HCT116 (cell line): ENCODE measurements at regions not wholly inside any gene's neighbourhood (a gene's known extent, or its start where the extent isn't known, plus 50 kb on each side); places are given as distances from the start of the nearest gene placed in this dataset.

Experiments used
- ATAC-seq: fragments of 200-7000 bp; cut with Tn5 transposase; 2 replicates; pipeline ENCODE4 v1.9.1; 2020; ENCODE audit warnings: mild to moderate bottlenecking, moderate library complexity
- BruUV-seq: library from RNA; stranded (reverse); fragments of 400-500 nt; replicated peaks from 2 replicates; lab custom pipeline; 2021; lab: Mats Ljungman, UMichigan
- CTCF ChIA-PET: fragments of 300-600 bp; sonication (Branson Sonifier 250); formaldehyde crosslinking; loops from one replicate; lab custom pipeline; 2021; ENCODE audit warnings: antibody characterized with exemption; lab: Charles Lee
- POLR2A ChIA-PET: fragments of 300-600, 350-600 bp; sonication (Branson Sonifier 250); formaldehyde crosslinking; loops from one replicate; lab custom pipeline; 2021; ENCODE audit warnings: antibody characterized with exemption; lab: Charles Lee
- RAD21 ChIA-PET, 2 experiments: fragments of 300-600 bp; sonication (Branson Sonifier 250); formaldehyde crosslinking; loops; one replicate each; lab custom pipeline; 2023; ENCODE audit warnings: low total read pairs in 2 of 2; ENCODE audit not compliant: uncharacterized antibody in 2 of 2, unreplicated experiment in 2 of 2, low non-redundant PET in 1 of 2; lab: Charles Lee
- DNase-seq: peaks from one replicate; pipeline ENCODE4 v3.0.0-alpha.2; 2010; ENCODE audit warnings: low read depth, low spot score
- H2AFZ ChIP-seq: fragments of 200-600 bp; shearing (Covaris generic), sonication (generic); 2 replicates; pipeline ENCODE4 v1.6.1; 2017; ENCODE audit warnings: low read depth, mixed run types, mixed read lengths, antibody characterized with exemption, low read length; ENCODE audit not compliant: poor library complexity, severe bottlenecking
- H3K27ac ChIP-seq: 2 replicates; pipeline ENCODE4 v1.5.1; 2012; ENCODE audit warnings: low read depth, low read length
- H3K27me3 ChIP-seq: fragments of 200-600 bp; sonication (generic); 2 replicates; pipeline ENCODE4 v1.6.1; 2016; ENCODE audit warnings: mixed run types, low read length, mixed read lengths; ENCODE audit not compliant: insufficient read depth
- H3K36me3 ChIP-seq, 2 experiments: fragments of 200-500 bp in 1 of 2; fragments of 200-600 bp in 1 of 2; sonication (Bioruptor generic) in 1 of 2; sonication (generic) in 1 of 2; 2 replicates each; pipeline versions ENCODE4 v1.5.1 to v1.6.1; 2014 to 2016; ENCODE audit warnings: low read length in 2 of 2, inconsistent platforms in 1 of 2, mixed read lengths in 1 of 2, mixed run types in 1 of 2; ENCODE audit not compliant: insufficient read depth in 2 of 2, control insufficient read depth in 1 of 2
- H3K4me1 ChIP-seq, 2 experiments: fragments of 200-600 bp in 1 of 2; sonication (generic) in 1 of 2; 2 replicates each; pipeline versions ENCODE4 v1.5.1 to v1.6.1; 2012 to 2017; ENCODE audit warnings: low read length in 2 of 2, inconsistent platforms in 1 of 2, mild to moderate bottlenecking in 1 of 2, mixed read lengths in 1 of 2, mixed run types in 1 of 2, moderate library complexity in 1 of 2; ENCODE audit not compliant: insufficient read depth in 2 of 2, control insufficient read depth in 1 of 2
- H3K4me2 ChIP-seq: fragments of 200-600 bp; sonication (generic); 2 replicates; pipeline ENCODE4 v1.6.1; 2017; ENCODE audit warnings: mixed run types, low read length, mixed read lengths
- H3K4me3 ChIP-seq, 2 experiments: fragments of 200-600 bp in 1 of 2; sonication (generic) in 1 of 2; replicated peaks in 1 of 2; 2 replicates each; pipeline ENCODE4 v1.5.1; 2011 to 2016; ENCODE audit warnings: low read length in 2 of 2, control low read depth in 1 of 2, low read depth in 1 of 2, mild to moderate bottlenecking in 1 of 2, mixed read lengths in 1 of 2, mixed run types in 1 of 2
- H3K79me2 ChIP-seq: fragments of 200-600 bp; sonication (generic); 2 replicates; pipeline ENCODE4 v1.6.1; 2017; ENCODE audit warnings: mild to moderate bottlenecking, mixed run types, low read length, moderate library complexity, mixed read lengths; ENCODE audit not compliant: insufficient read depth
- H3K9ac ChIP-seq: fragments of 200-600 bp; sonication (generic); 2 replicates; pipeline ENCODE4 v1.6.1; 2016; ENCODE audit warnings: low read length, mixed read lengths
- H3K9me2 ChIP-seq: fragments of 200-600 bp; sonication (generic), shearing (Covaris generic); 2 replicates; pipeline ENCODE4 v1.6.1; 2017; ENCODE audit warnings: mixed run types, mild to moderate bottlenecking, moderate library complexity; ENCODE audit not compliant: insufficient read depth
- H3K9me3 ChIP-seq, 2 experiments: fragments of 200-500 bp in 1 of 2; fragments of 200-600 bp in 1 of 2; sonication (Bioruptor generic) in 1 of 2; sonication (generic) in 1 of 2; 2 replicates each; pipeline ENCODE4 v1.6.1; 2014 to 2017; ENCODE audit warnings: low read length in 2 of 2, mixed read lengths in 2 of 2, inconsistent platforms in 1 of 2, low read depth in 1 of 2, mild to moderate bottlenecking in 1 of 2, mixed run types in 1 of 2, moderate library complexity in 1 of 2; ENCODE audit not compliant: control insufficient read depth in 1 of 2, insufficient read depth in 1 of 2
- H4K20me1 ChIP-seq: fragments of 200-600 bp; sonication (generic), shearing (Covaris generic); 2 replicates; pipeline ENCODE4 v1.6.1; 2017; ENCODE audit warnings: mixed run types, mild to moderate bottlenecking, moderate library complexity; ENCODE audit not compliant: insufficient read depth
- ATF3 ChIP-seq: IDR thresholded peaks from 2 replicates; pipeline ENCODE4 v1.6.1; 2012
- CBX3 ChIP-seq: IDR thresholded peaks from 2 replicates; pipeline ENCODE4 v1.6.1; 2012; ENCODE audit warnings: low read depth
- CEBPB ChIP-seq: IDR thresholded peaks from 2 replicates; pipeline ENCODE4 v1.6.1; 2012; ENCODE audit warnings: low read depth
- EGR1 ChIP-seq: IDR thresholded peaks from 2 replicates; pipeline ENCODE4 v1.6.1; 2012; ENCODE audit warnings: low read depth
- ELF1 ChIP-seq: IDR thresholded peaks from 2 replicates; pipeline ENCODE4 v1.6.1; 2012; ENCODE audit warnings: low read depth, borderline replicate concordance
- EZH2 ChIP-seq: fragments of 200-600 bp; sonication (generic); IDR thresholded peaks from 2 replicates; pipeline ENCODE4 v1.6.1; 2017; ENCODE audit warnings: antibody characterized with exemption, mixed run types
- EZH2phosphoT487 ChIP-seq: fragments of 200-600 bp; IDR thresholded peaks from 2 replicates; pipeline ENCODE4 v1.6.1; 2018; ENCODE audit warnings: antibody characterized with exemption, borderline replicate concordance
- MAX ChIP-seq: IDR thresholded peaks from 2 replicates; pipeline ENCODE4 v1.6.1; 2012
- POLR2A ChIP-seq: IDR thresholded peaks from 2 replicates; pipeline ENCODE4 v1.7.0; 2011; ENCODE audit warnings: borderline replicate concordance; ENCODE audit not compliant: insufficient read depth, insufficient read length; ENCODE audit errors: extremely low read depth
- RAD21 ChIP-seq: IDR thresholded peaks from 2 replicates; pipeline ENCODE4 v1.6.1; 2012; ENCODE audit warnings: low read depth, mild to moderate bottlenecking
- REST ChIP-seq: IDR thresholded peaks from 2 replicates; pipeline ENCODE4 v1.6.1; 2012; ENCODE audit warnings: low read depth
- SP1 ChIP-seq: IDR thresholded peaks from 2 replicates; pipeline ENCODE4 v1.6.1; 2012; ENCODE audit warnings: low read depth
- SRF ChIP-seq: IDR thresholded peaks from 2 replicates; pipeline ENCODE4 v1.6.1; 2012; ENCODE audit warnings: low read depth
- YY1 ChIP-seq: IDR thresholded peaks from 2 replicates; pipeline ENCODE4 v1.6.1; 2011; ENCODE audit warnings: low read length, low read depth, moderate library complexity, mild to moderate bottlenecking; ENCODE audit not compliant: insufficient replicate concordance; ENCODE audit errors: extremely low read depth
- ZBTB33 ChIP-seq: IDR thresholded peaks from 2 replicates; pipeline ENCODE4 v1.6.1; 2011; ENCODE audit warnings: mild to moderate bottlenecking, low read length, moderate library complexity; ENCODE audit not compliant: insufficient replicate concordance; ENCODE audit errors: extremely low read depth
- ZNF274 ChIP-seq: fragments of 200-500 bp; sonication (Bioruptor generic); IDR thresholded peaks from 2 replicates; pipeline ENCODE4 v1.6.1; 2014; ENCODE audit warnings: mild to moderate bottlenecking, low read depth, low read length, inconsistent platforms
- intact Hi-C: fragments of 100-400 bp; cut with micrococcal nuclease; formaldehyde crosslinking; loops from 2 replicates; pipeline ENCODE4 v1.10.0; 2022

GRCh38 chr16:29254676-29255495, 151.6 kb downstream of the NPIPB11 start:
- no peaks in the 10 kb centered on the region for H4K20me1 ChIP-seq
- peaks cover 0 to 4% of the 10 kb centered on the region in 2 experiments; a peak in 1 of 4 replicates for H3K4me1 ChIP-seq
- H3K36me3 ChIP-seq: no peaks in the 10 kb centered on the region
- H3K9me2 ChIP-seq: no peaks in the 10 kb centered on the region
- H3K27ac ChIP-seq: no peak overlapping the region
- DNase-seq (no peak), ATAC-seq (no peak)
- H3K79me2 ChIP-seq: no peaks in the 10 kb centered on the region
- H3K4me2 ChIP-seq: no peak overlapping the region
- ChIA-PET RAD21 (no interaction called here), CTCF (no interaction called here), POLR2A (no interaction called here)
- no peak overlapping the region for H3K4me3 ChIP-seq
- intact Hi-C loops: loop anchor here (10.0 kb wide), 1 partner anchor 280 kb away; the partner anchor contains the start of gene SPNS1
- BruUV-seq: no TSS peak
- no peak overlapping the region for H3K9ac ChIP-seq
- H3K27me3 ChIP-seq: no peaks in the 10 kb centered on the region
- H2AFZ ChIP-seq: no peak overlapping the region
- TF ChIP-seq ATF3 (no peak), ZBTB33 (no peak), ELF1 (no peak), CEBPB (no peak), REST (no peak), EGR1 (no peak), SP1 (no peak), YY1 (no peak), POLR2A (no peak), CBX3 (no peak), RAD21 (no peak), SRF (no peak), EZH2 (no peak), MAX (no peak), ZNF274 (no peak), EZH2phosphoT487 (no peak)
- TF ChIP-seq, all 23 proteins: peak for 0
- H3K9me3 ChIP-seq: no peaks in the 10 kb centered on the region
